Common myeloid progenitor, CD34-positive (primary cell): ENCODE measurements at regions not wholly inside any gene's neighbourhood (a gene's known extent, or its start where the extent isn't known, plus 50 kb on each side); places are given as distances from the start of the nearest gene placed in this dataset.

Experiments
- CTCF ChIA-PET: fragments of 350-600 bp; sonication (Branson Sonifier 250); formaldehyde crosslinking; loops from one replicate; lab custom pipeline; 2021; ENCODE audit warnings: antibody characterized with exemption; lab: Charles Lee
- POLR2A ChIA-PET: fragments of 350-600 bp; sonication (Branson Sonifier 250); formaldehyde crosslinking; loops from one replicate; lab custom pipeline; 2021; ENCODE audit warnings: antibody characterized with exemption; lab: Charles Lee
- DNase-seq, 3 donors: peaks; one replicate each; pipeline versions ENCODE4 v3.0.0 to v3.0.0-alpha.2; 2013
- H3K27ac ChIP-seq, 2 experiments: 1 replicate in 1 of 2; 2 replicates in 1 of 2; pipeline ENCODE4 v1.7.0; 2013; ENCODE audit warnings: inconsistent platforms in 2 of 2, low read length in 2 of 2, mild to moderate bottlenecking in 2 of 2, low read depth in 1 of 2, moderate library complexity in 1 of 2; ENCODE audit not compliant: severe bottlenecking in 2 of 2, insufficient read depth in 1 of 2, poor library complexity in 1 of 2
- H3K27me3 ChIP-seq, 5 experiments: replicated peaks in 2 of 5; 1 replicate in 3 of 5; 2 replicates in 2 of 5; pipeline versions ENCODE4 v1.6.1 to v1.7.0; 2013; ENCODE audit warnings: low read length in 4 of 5, mild to moderate bottlenecking in 2 of 5, moderate library complexity in 2 of 5, inconsistent platforms in 1 of 5; ENCODE audit not compliant: insufficient read depth in 5 of 5, control insufficient read depth in 4 of 5
- H3K36me3 ChIP-seq, 4 experiments: 1 replicate in 2 of 4; 2 replicates in 2 of 4; pipeline versions ENCODE4 v1.6.1 to v1.7.0; 2013; ENCODE audit warnings: low read length in 3 of 4, control low read depth in 1 of 4, mild to moderate bottlenecking in 1 of 4; ENCODE audit not compliant: control insufficient read depth in 4 of 4, insufficient read depth in 4 of 4
- H3K4me1 ChIP-seq, 4 experiments: 1 replicate in 3 of 4; 2 replicates in 1 of 4; pipeline versions ENCODE4 v1.6.1 to v1.7.1; 2013; ENCODE audit warnings: low read length in 3 of 4, mild to moderate bottlenecking in 3 of 4, control low read depth in 1 of 4, inconsistent platforms in 1 of 4, moderate library complexity in 1 of 4; ENCODE audit not compliant: control insufficient read depth in 4 of 4, insufficient read depth in 4 of 4; ENCODE audit errors: control extremely low read depth in 1 of 4
- H3K4me3 ChIP-seq, 7 experiments: 1 replicate in 4 of 7; 2 replicates in 3 of 7; pipeline versions ENCODE4 v1.5.1 to v1.7.0; 2013; ENCODE audit warnings: mild to moderate bottlenecking in 7 of 7, low read length in 6 of 7, moderate library complexity in 6 of 7, inconsistent platforms in 2 of 7, low read depth in 2 of 7, control low read depth in 1 of 7; ENCODE audit not compliant: insufficient read depth in 4 of 7, control insufficient read depth in 1 of 7; ENCODE audit errors: extremely low read depth in 1 of 7
- H3K9me3 ChIP-seq, 5 experiments: 1 replicate in 4 of 5; 2 replicates in 1 of 5; pipeline versions ENCODE4 v1.6.1 to v1.7.1; 2013; ENCODE audit warnings: low read length in 4 of 5, mild to moderate bottlenecking in 2 of 5, inconsistent platforms in 1 of 5, low read depth in 1 of 5, moderate library complexity in 1 of 5; ENCODE audit not compliant: control insufficient read depth in 4 of 5, insufficient read depth in 2 of 5; ENCODE audit errors: control extremely low read depth in 1 of 5
- WGBS: methylation state at CpG from one replicate; pipeline ENCODE4 v1.1.5; 2013; ENCODE audit not compliant: insufficient coverage; 5-methylcytosine and 5-hydroxymethylcytosine counted together

DNA sequence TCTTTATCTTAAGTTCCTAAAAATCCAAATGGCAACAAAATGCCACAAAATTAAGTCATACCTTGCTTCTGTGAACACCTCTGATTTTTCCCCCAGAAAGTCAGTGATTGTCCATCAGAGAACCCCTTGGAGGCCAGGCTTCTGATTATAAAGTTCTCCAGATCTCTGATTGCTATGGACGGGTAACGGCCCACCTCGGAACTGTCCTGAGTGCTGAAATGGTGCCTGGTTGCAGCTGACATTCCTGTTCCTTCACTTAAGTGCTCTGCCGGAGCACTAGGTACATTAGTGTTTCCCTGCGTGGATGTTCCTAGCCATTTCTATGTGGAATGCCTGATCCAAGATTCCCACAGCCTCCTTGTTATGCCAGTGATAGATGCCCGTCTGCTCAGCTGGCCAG, 85.0 kb downstream of the CHST1 start:
- peak; percentile 7 to 39 (median 31) for DNase-seq
- Histone ChIP-seq H3K4me3 (no peak overlapping the region), H3K36me3 (no peaks in the 10 kb centered on the region), H3K9me3 (no peaks in the 10 kb centered on the region), H3K27me3 (peaks cover 0 to 47% (median 0%) of the 10 kb centered on the region in 5 experiments), H3K4me1 (no peaks in the 10 kb centered on the region), H3K27ac (no peak overlapping the region)
- ChIA-PET CTCF (no interaction called here), POLR2A (no interaction called here)
- 33% methylated on average over 6 of the region's 6 CpGs for WGBS

DNA sequence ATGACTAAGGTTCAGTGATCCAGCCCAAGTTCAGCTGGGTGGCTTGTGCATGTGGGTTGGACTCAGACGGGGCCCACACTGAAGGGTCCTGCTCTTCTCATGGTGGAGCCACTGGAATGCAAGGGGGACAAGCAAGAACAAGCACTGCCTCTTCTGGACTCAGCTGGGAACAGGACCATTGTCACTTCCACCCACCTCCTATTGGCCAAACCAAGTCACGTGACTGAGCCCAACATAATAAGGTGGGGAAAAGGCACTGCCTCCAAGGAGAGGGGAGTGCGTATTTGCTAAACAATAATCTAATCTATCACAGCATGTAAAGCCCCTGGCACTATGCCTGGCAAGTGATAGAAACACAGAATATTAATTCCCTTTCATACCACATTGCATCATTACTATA, 87.1 kb downstream of the CHST1 start:
- H3K27ac ChIP-seq, result no peak overlapping the region
- no peaks in the 10 kb centered on the region for H3K9me3 ChIP-seq
- 86% methylated on average over 2 of the region's 3 CpGs for WGBS
- peaks cover 0 to 59% (median 0%) of the 10 kb centered on the region in 5 experiments for H3K27me3 ChIP-seq
- H3K4me1 ChIP-seq, result no peaks in the 10 kb centered on the region
- no peak overlapping the region for H3K4me3 ChIP-seq
- no peak for DNase-seq
- ChIA-PET POLR2A (no interaction called here), CTCF (no interaction called here)
- no peaks in the 10 kb centered on the region for H3K36me3 ChIP-seq

DNA sequence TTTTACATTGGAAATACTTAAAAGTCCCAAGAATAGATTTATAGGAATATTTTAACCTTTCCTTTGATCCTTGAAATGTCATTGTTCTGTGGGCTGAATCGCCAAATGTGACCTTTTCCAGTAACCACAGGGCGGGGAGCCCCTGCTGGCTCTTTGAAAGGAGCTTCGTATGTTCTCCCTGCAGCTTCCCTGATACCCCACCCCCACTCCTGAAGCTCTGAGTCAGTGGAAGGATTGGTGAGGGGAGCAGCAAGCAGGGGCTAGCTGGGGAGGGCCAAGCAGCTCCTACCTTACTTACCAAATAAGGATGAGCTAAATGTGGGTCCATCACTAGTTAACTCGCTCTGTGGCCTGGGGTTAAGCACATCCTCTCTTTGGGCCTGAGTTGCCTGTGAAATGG, 87.7 kb downstream of the CHST1 start:
- WGBS, result 81% methylated on average over 1 of the region's 4 CpGs
- no peaks in the 10 kb centered on the region for H3K36me3 ChIP-seq

DNA sequence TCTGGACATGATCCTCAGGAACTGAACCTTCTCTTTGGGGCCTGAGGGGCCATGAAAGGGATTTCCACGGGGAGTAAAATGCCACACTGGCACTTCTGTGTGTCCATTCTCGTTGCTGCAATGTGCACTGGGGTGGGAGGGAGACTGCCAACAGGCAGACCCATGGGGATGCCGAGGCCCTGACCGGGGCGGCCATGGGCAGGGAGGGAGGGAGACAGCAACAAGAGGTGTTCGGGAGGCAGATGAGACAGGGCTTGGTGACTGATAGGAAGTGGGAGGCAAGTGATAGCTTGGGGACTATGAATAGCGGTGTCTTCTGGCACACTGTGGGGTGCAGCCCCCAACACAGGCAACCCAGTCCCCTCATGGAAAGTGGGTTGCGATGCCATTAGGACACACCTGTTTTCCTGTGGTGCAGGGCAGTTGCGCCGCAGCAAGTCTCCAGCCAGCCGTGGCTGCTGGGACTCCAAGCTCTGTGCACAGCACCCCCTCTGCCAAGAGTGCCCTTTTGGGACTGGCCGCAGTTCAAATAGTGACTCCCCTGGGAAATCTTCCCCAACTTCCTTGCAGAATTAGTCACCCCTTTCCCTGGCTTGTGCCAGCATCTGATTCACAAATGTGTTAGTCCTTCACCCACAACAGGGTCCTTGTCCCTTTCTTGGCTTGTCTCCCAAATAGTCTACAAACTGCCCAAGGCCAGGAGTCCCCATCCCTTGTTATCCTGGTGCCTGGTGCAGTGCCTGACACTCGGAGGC, 88.8 kb downstream of the CHST1 start:
- WGBS, result 85% methylated on average over 13 of the region's 13 CpGs
- Histone ChIP-seq H3K4me3 (no peak overlapping the region), H3K27ac (no peak overlapping the region), H3K9me3 (no peaks in the 10 kb centered on the region), H3K27me3 (peaks cover 0 to 66% (median 0%) of the 10 kb centered on the region in 5 experiments), H3K4me1 (no peaks in the 10 kb centered on the region), H3K36me3 (no peaks in the 10 kb centered on the region)
- CTCF ChIA-PET, result no interaction called here
- DNase-seq, result no peak
- POLR2A ChIA-PET, result no interaction called here

More for the DNA sequence above, 87.7 kb downstream of the CHST1 start:
- no peak for DNase-seq
- CTCF ChIA-PET, result no interaction called here
- Histone ChIP-seq H3K4me3 (no peak overlapping the region), H3K27me3 (peaks cover 0 to 61% (median 0%) of the 10 kb centered on the region in 5 experiments), H3K4me1 (no peaks in the 10 kb centered on the region), H3K9me3 (no peaks in the 10 kb centered on the region), H3K27ac (no peak overlapping the region)
- POLR2A ChIA-PET, result no interaction called here

DNA sequence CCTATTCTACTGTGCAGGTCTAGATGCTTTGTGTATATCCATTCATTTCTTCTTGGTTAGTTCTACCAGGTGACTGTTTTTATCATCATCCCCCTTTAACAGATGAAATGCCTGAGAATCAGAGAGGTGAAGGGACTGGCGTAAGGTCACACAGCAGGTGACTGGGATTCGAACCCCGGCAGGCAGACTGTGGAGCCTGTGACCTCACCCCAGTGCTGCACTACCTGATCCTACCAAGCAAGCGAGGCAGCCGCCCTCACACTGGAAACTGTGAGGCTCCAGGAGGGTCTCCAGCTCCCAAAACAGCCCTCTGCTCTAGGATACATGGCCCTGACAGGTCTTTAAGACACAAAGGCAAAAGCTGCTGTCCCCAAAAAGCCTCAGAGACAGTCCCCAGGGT, 91.7 kb downstream of the CHST1 start:
- H3K27me3 ChIP-seq, result peaks cover 0 to 67% (median 5%) of the 10 kb centered on the region in 5 experiments
- no peak overlapping the region for H3K27ac ChIP-seq
- ChIA-PET CTCF (no interaction called here), POLR2A (no interaction called here)
- H3K9me3 ChIP-seq, result no peaks in the 10 kb centered on the region
- H3K36me3 ChIP-seq, result no peaks in the 10 kb centered on the region
- DNase-seq, result no peak
- 90% methylated on average over 5 of the region's 5 CpGs for WGBS
- no peaks in the 10 kb centered on the region for H3K4me1 ChIP-seq
- H3K4me3 ChIP-seq, result no peak overlapping the region

DNA sequence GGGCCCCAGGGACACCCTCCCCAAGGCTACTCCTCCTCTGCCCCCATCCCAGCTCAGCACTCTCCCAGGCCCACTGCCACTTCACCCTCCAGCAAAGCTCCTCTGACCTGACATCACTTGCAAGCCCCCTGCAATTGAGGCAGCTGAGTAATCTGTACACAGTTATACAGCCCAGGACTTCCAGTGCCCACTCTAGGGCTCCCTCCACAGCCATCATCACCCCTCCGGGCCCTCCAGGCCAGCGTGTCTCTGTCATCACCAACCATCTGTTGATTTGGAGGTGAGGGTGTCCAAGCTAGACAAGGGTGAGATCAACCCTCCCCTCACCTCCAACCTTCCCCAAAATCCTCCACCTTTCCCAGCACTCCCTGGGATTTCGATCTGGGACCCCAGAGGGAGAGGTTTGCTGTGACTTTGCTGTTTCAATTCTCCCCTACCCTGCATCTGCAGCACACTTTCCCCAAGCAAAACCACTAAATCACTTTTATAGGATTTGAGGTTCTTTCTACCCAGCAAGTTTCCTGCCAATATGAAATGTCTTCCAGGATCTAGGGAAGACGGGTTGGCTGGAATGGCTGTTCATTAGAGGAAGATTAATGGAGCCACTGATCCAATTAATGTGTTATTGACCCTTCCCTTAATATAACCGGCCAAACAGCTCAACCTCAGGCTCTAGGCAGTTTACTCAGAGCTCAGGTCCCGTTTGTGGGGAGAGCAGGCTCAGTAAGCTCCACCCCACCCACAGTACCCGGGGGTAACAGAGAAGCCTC, 92.9 kb downstream of the CHST1 start:
- H3K4me1 ChIP-seq, result no peaks in the 10 kb centered on the region
- no peaks in the 10 kb centered on the region for H3K9me3 ChIP-seq
- CTCF ChIA-PET, result interaction anchor here (1.1 kb wide), 1 partner anchor 9 kb away, joined by 3 read pairs; no protein-coding TSS in a partner anchor
- no peak overlapping the region for H3K27ac ChIP-seq
- DNase-seq, result no peak
- H3K36me3 ChIP-seq, result no peaks in the 10 kb centered on the region
- no peak overlapping the region for H3K4me3 ChIP-seq
- POLR2A ChIA-PET, result no interaction called here
- 73% methylated on average over 6 of the region's 7 CpGs for WGBS
- H3K27me3 ChIP-seq, result peaks cover 0 to 58% (median 5%) of the 10 kb centered on the region in 5 experiments

DNA sequence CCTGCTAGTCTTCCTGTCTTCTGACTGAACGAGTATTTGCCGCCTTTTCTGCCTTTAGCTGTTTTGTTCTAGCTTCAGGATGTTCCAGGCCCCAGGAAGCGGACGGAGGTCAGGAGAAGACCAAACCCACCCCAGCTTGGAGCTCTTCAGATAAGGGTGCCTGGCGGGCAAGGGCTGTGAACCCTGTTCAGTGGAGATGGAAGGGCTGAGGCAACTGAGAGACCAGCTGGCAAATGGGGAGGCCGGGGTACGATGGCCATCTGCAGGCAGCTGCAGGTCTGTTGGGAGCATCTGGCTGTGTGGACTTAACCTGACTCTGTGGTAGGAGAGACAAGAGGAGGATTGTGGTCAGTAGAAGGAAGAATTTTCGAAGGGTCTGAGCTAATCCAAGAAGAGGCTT, 95.6 kb downstream of the CHST1 start:
- Histone ChIP-seq H3K4me3 (no peak overlapping the region), H3K27me3 (peaks cover 0 to 31% (median 5%) of the 10 kb centered on the region in 5 experiments), H3K36me3 (no peaks in the 10 kb centered on the region), H3K4me1 (no peaks in the 10 kb centered on the region), H3K27ac (no peak overlapping the region), H3K9me3 (no peaks in the 10 kb centered on the region)
- ChIA-PET POLR2A (interaction anchor here (0.5 kb wide), 1 partner anchor 15 kb away, joined by 3 read pairs; no protein-coding TSS in a partner anchor), CTCF (interaction anchor here (1.9 kb wide), 1 partner anchor 11 kb away, joined by 5 read pairs; no protein-coding TSS in a partner anchor)
- no peak for DNase-seq
- 81% methylated on average over 8 of the region's 8 CpGs for WGBS
